ENCODE measurements at regions not wholly inside any gene's neighbourhood (a gene's known extent, or its start where the extent isn't known, plus 50 kb on each side); places are given as distances from the start of the nearest gene placed in this dataset.

- Histone ChIP-seq H3K4me3 (no peak overlapping the region), H3K27ac (no peak overlapping the region), H3K27me3 (no peaks in the 10 kb centered on the region), H3K36me3 (no peaks in the 10 kb centered on the region), H3K4me1 (no peaks in the 10 kb centered on the region), H3K9me3 (no peaks in the 10 kb centered on the region)
- no peak for DNase-seq
- intact Hi-C loops (cut with DNase I; ENCODE audit: low total_unique reads) = no loop called here
- no peak for TF ChIP-seq CTCF (IDR thresholded peaks at IDR 0.05)
Measured at GRCh38 chr13:103960001-103960400, 893.8 kb upstream of the SLC10A2 start.

GRCh38 chr13:103958691-103959090, 892.5 kb upstream of the SLC10A2 start:
- H3K36me3 ChIP-seq = no peaks in the 10 kb centered on the region
- H3K9me3 ChIP-seq = no peaks in the 10 kb centered on the region
- no peak overlapping the region for H3K27ac ChIP-seq
- H3K4me3 ChIP-seq = no peak overlapping the region
- no peaks in the 10 kb centered on the region for H3K4me1 ChIP-seq
- TF ChIP-seq CTCF (IDR thresholded peaks at IDR 0.05) = no peak
- intact Hi-C loops (cut with DNase I; ENCODE audit: low total_unique reads) = no loop called here
- no peaks in the 10 kb centered on the region for H3K27me3 ChIP-seq
- DNase-seq = no peak

DNA sequence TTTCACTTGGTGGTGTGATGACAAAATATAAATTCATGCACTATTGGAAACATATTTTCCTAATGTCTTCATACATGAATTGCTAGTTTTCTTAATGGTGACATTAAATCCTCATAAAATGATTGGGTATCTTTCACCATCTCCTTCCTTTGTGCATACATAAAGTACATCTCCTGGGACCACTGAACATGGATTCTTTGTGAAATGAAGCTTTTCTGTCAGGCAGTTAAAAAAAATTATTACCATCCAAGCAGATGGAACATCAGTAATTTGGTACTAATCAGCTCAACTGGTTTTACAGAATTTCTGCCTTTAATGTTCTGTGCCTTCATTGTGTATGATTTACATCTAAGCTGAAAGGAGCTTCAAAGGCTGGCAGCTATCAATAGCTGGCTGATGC, 891.7 kb upstream of the SLC10A2 start:
- intact Hi-C loops (cut with DNase I; ENCODE audit: low total_unique reads) = no loop called here
- H3K4me1 ChIP-seq = no peaks in the 10 kb centered on the region
- no peak for TF ChIP-seq CTCF (IDR thresholded peaks at IDR 0.05)
- H3K36me3 ChIP-seq = no peaks in the 10 kb centered on the region
- no peak overlapping the region for H3K4me3 ChIP-seq
- H3K27ac ChIP-seq = no peak overlapping the region
- DNase-seq = no peak
- no peaks in the 10 kb centered on the region for H3K27me3 ChIP-seq
- H3K9me3 ChIP-seq = no peaks in the 10 kb centered on the region

DNA sequence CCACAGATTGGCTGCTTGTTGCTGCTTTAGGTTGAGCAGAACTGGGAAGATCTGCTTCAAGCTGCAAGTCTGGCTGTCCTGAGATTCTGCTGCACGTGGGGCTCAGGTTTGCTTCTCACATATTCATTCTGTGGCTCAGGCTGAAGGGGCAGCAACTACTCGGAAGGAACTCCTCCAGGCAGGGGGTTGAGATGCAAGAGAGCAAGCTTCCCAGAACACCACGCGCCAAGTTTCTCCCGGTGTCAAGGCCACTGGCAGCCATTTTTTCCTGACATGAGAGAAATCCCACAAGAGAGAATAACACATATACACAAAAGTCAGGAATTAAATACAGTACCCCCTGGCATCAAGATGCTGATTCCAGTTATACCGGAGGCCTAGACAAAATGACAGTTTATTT, 887.6 kb upstream of the SLC10A2 start:
- Histone ChIP-seq H3K36me3 (no peaks in the 10 kb centered on the region), H3K9me3 (no peaks in the 10 kb centered on the region), H3K4me1 (no peaks in the 10 kb centered on the region), H3K27me3 (no peaks in the 10 kb centered on the region), H3K27ac (no peak overlapping the region), H3K4me3 (no peak overlapping the region)
- no peak for DNase-seq
- TF ChIP-seq CTCF (IDR thresholded peaks at IDR 0.05) = no peak
- intact Hi-C loops (cut with DNase I; ENCODE audit: low total_unique reads) = no loop called here

DNA sequence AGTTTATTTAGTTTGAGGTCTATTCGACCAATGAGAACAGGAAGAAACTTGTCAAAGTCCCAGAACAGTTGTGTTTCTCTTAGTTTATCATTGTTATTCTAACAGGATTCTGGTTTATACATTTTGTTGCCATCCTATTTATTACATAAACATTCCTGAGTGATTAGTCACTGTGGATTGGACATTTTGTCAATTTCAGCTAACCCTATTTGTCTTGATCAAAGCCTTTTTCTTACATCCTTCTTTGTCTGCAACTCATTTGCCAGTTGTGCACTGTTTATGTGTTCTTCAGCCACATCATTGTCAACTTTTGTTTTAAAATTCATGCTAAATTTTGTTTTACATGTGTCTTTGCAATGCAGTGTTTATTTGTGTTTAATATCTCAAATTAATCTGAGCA, 886.0 kb upstream of the SLC10A2 start:
- H3K4me3 ChIP-seq = no peak overlapping the region
- H3K27me3 ChIP-seq = no peaks in the 10 kb centered on the region
- DNase-seq = no peak
- H3K9me3 ChIP-seq = no peaks in the 10 kb centered on the region
- H3K4me1 ChIP-seq = no peaks in the 10 kb centered on the region
- TF ChIP-seq CTCF (IDR thresholded peaks at IDR 0.05) = no peak
- intact Hi-C loops (cut with DNase I; ENCODE audit: low total_unique reads) = no loop called here
- H3K36me3 ChIP-seq = no peaks in the 10 kb centered on the region
- no peak overlapping the region for H3K27ac ChIP-seq

DNA sequence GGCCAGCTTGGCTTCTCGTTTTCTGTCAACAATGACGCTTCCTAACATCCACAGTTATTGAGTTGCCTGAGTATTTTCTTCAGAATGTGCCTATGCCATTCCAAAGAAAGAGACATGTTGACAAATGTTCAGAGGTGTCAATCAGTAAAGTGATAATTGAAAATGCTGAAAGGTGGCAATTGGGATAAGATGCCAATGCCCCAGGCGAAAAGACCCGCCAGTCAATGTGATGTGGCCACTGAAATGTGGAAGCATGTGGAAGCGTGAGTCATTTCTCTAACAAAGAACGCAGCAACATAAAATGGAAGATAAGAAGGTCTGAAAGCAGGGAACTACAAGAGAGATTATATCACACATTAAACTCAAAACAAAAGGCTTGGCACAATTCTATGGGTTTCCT, 882.2 kb upstream of the SLC10A2 start:
- Histone ChIP-seq H3K4me1 (no peaks in the 10 kb centered on the region), H3K27ac (no peak overlapping the region), H3K36me3 (no peaks in the 10 kb centered on the region), H3K4me3 (no peak overlapping the region), H3K9me3 (no peaks in the 10 kb centered on the region), H3K27me3 (no peaks in the 10 kb centered on the region)
- DNase-seq = no peak
- intact Hi-C loops (cut with DNase I; ENCODE audit: low total_unique reads) = no loop called here
- no peak for TF ChIP-seq CTCF (IDR thresholded peaks at IDR 0.05)
